ENCODE measurements at regions not wholly inside any gene's neighbourhood (a gene's known extent, or its start where the extent isn't known, plus 50 kb on each side); places are given as distances from the start of the nearest gene placed in this dataset.

DNA sequence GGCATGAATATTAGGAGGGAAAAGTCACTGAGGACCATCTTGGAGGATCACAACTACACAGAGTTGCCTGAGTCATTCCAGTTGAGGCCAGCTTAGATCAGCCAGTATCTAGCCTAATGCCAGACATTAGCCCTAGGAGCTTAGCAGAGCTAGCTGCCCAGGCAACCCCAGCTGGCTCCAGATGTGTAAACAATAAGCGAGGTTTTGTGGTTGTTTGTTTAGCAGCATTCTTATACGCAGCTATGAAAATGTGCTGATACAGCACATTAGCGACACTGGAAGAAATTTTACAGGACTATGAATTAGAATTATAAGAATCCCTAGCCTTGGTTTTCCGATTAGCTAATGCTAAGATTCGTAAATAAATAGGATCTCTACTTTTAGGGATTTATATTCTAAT, 59.3 kb downstream of the BTBD3 start:
- H3K27ac Mint-ChIP-seq = no peak overlapping the region

DNA sequence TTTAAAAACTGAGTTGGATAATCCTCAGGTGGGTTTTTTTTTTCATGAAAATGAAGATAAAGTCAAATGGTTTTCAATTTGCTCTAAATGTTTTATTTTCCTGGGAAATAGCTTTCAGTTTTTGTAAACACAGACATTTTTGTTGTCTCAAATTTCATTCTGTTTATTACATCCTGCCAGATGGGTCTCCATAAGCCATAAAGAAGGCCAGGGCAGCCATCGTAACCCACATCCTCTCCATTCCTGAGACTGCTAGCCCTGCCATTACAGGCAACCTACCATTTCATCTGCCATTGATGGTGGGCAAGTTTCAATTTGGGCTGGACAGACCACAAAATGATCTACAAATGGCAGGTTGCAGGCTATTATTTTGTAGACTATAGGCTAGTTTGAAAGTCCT, 60.8 kb downstream of the BTBD3 start:
- CTCF ChIA-PET = no interaction called here
- no peak for DNase-seq
- H3K9me3 Mint-ChIP-seq = peaks cover 5% of the 10 kb centered on the region

More for the DNA sequence above, 59.3 kb downstream of the BTBD3 start:
- intact Hi-C loops (cut with micrococcal nuclease) = no loop called here
- CTCF ChIA-PET = no interaction called here
- no peak overlapping the region for H3K4me3 Mint-ChIP-seq
- H3K9me3 Mint-ChIP-seq = peaks cover 7% of the 10 kb centered on the region
- H3K4me1 Mint-ChIP-seq (ENCODE audit: low read depth) = no peaks in the 10 kb centered on the region
- POLR2A ChIA-PET = no interaction called here
- H3K36me3 Mint-ChIP-seq = no peaks in the 10 kb centered on the region
- no peaks in the 10 kb centered on the region for H3K27me3 Mint-ChIP-seq
- DNase-seq = no peak

DNA sequence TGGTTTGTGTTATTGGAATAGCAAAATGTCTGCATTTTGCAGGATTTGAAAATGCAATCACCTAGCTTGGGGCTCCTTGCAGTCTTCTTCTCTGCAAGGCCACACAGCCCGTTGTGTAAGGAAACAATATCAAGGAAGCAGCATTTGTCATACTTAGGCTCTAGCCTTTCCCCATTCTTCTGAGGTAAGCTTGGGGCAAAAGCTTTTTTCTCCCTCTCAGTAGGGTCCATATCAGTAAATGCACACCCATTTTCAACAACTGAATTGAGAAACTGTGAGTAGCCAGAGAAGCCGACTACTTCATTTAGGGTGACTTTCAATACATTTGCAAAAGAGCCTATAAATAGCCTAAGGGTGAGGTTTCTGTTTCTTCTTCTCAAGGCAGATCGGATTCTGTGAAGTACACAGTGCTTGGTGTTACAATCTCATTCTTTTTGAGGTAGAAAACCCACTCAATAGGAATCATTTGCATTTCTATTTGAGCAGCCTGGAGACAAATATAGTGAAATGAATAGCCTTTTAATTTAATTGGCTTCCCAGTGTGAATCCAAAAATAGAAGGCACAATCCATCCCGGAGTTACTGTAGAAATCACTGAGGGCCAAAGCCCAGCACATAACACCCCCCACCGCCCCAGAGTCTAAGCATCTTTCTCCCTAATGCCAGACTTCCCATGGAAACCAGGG, 61.8 kb downstream of the BTBD3 start:
- POLR2A ChIA-PET = no interaction called here
- intact Hi-C loops (cut with micrococcal nuclease) = no loop called here

More for the DNA sequence above, 60.8 kb downstream of the BTBD3 start:
- intact Hi-C loops (cut with micrococcal nuclease) = no loop called here
- Mint-ChIP-seq H3K27ac (no peak overlapping the region), H3K4me3 (no peak overlapping the region), H3K36me3 (no peaks in the 10 kb centered on the region), H3K27me3 (no peaks in the 10 kb centered on the region), H3K4me1 (ENCODE audit: low read depth) (no peaks in the 10 kb centered on the region)
- POLR2A ChIA-PET = no interaction called here

DNA sequence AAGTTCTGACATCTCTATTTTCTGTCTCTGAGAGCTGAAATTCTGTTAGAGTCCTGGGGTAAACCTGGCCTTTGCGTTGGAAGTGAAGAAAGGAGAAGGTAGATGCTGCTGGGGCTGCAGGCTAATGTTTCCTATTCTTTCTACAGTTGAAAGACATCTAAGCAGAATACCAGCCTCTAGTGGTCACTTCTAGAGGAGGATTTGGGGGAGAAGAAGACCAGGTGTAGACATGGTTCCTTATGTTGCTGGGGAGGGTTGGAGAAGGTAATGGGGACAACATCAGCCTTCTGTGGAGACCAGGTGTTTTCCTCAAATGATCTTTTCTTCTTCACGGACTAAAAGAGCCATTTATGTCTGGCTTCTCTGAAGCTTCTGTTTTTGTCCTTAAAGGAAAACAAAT, 62.6 kb downstream of the BTBD3 start:
- ChIA-PET CTCF (interaction anchor here (0.6 kb wide), 1 partner anchor 284 kb away, joined by 3 read pairs; no protein-coding TSS in a partner anchor), POLR2A (no interaction called here)
- H3K4me1 Mint-ChIP-seq (ENCODE audit: low read depth) = no peaks in the 10 kb centered on the region
- no peaks in the 10 kb centered on the region for H3K27me3 Mint-ChIP-seq
- intact Hi-C loops (cut with micrococcal nuclease) = no loop called here
- no peaks in the 10 kb centered on the region for H3K36me3 Mint-ChIP-seq
- H3K4me3 Mint-ChIP-seq = no peak overlapping the region
- peaks cover 2% of the 10 kb centered on the region for H3K9me3 Mint-ChIP-seq
- DNase-seq = no peak
- H3K27ac Mint-ChIP-seq = no peak overlapping the region

More for the DNA sequence above, 61.8 kb downstream of the BTBD3 start:
- CTCF ChIA-PET = no interaction called here
- no peaks in the 10 kb centered on the region for H3K36me3 Mint-ChIP-seq
- DNase-seq = no peak
- H3K27me3 Mint-ChIP-seq = no peaks in the 10 kb centered on the region
- H3K4me1 Mint-ChIP-seq (ENCODE audit: low read depth) = no peaks in the 10 kb centered on the region
- H3K4me3 Mint-ChIP-seq = no peak overlapping the region
- H3K27ac Mint-ChIP-seq = no peak overlapping the region
- H3K9me3 Mint-ChIP-seq = peaks cover 2% of the 10 kb centered on the region

DNA sequence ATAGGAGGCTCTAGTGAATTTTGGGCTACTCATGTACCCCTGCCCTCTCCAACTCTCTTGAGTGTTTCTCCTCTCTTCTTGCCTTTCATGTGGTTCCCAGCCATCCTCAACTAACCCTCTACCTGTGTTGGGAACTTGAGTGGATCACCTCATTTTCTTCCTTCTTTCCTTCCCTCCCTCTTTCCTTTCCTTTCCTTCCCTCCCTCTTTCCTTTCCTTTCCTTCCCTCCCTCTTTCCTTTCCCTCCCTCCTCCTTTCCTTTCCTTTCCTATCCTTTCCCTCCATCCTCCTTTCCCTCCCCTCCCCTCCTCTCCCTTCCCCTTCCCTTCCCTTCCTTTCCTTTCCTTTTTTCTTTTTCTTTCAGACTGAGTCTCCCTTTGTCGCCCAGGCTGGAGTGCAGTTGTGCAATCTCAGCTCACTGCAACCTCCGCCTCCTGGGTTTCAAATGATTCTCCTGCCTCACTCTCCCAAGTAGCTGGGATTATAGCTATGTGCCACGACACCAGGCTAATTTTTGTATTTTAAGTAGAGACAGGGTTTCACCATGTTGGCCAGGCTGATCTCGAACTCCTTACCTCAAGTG, 63.8 kb downstream of the BTBD3 start:
- H3K4me1 Mint-ChIP-seq (ENCODE audit: low read depth) = no peaks in the 10 kb centered on the region
- peaks cover 2% of the 10 kb centered on the region for H3K9me3 Mint-ChIP-seq
- ChIA-PET CTCF (interaction anchor here (0.9 kb wide), 1 partner anchor 694 kb away, joined by 3 read pairs; no protein-coding TSS in a partner anchor), POLR2A (no interaction called here)
- no peak overlapping the region for H3K27ac Mint-ChIP-seq
- DNase-seq = no peak
- H3K36me3 Mint-ChIP-seq = no peaks in the 10 kb centered on the region
- intact Hi-C loops (cut with micrococcal nuclease) = no loop called here
- H3K27me3 Mint-ChIP-seq = no peaks in the 10 kb centered on the region
- no peak overlapping the region for H3K4me3 Mint-ChIP-seq

DNA sequence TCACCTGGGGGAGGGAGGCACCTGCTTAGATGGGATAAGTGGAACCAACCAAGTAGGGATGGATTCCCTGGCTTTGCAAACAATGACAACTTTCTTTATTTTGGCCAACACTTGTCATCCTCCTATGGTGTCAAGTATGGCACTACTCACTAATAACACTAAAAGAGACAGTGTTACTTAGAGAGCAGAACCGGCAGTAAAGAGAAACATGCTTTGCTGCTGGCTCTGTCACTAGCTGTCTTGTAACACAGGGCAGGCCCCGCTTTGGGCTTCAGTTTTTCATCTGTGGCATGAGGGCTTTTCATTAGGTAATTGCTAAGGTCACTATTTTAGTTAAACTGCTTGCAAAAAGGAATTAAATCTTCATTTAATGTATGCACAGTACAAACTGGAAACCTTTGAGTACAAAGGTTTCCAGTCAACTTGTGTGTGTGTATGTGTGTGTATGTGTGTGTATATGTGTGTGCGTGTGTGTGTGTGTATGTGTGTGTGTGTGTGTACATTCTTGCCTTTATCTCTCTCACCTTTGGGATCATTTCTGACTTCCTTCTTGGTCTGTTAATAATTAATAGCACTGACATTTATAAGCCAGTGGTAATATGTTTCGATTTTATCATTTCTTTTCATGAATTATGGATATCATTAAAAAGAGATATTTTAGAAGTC, 64.7 kb downstream of the BTBD3 start:
- Mint-ChIP-seq H3K27me3 (no peaks in the 10 kb centered on the region), H3K27ac (no peak overlapping the region), H3K4me3 (no peak overlapping the region), H3K36me3 (no peaks in the 10 kb centered on the region), H3K9me3 (peaks cover 2% of the 10 kb centered on the region), H3K4me1 (ENCODE audit: low read depth) (no peaks in the 10 kb centered on the region)
- intact Hi-C loops (cut with micrococcal nuclease) = no loop called here
- CTCF ChIA-PET = no interaction called here
- DNase-seq = no peak
- POLR2A ChIA-PET = no interaction called here

DNA sequence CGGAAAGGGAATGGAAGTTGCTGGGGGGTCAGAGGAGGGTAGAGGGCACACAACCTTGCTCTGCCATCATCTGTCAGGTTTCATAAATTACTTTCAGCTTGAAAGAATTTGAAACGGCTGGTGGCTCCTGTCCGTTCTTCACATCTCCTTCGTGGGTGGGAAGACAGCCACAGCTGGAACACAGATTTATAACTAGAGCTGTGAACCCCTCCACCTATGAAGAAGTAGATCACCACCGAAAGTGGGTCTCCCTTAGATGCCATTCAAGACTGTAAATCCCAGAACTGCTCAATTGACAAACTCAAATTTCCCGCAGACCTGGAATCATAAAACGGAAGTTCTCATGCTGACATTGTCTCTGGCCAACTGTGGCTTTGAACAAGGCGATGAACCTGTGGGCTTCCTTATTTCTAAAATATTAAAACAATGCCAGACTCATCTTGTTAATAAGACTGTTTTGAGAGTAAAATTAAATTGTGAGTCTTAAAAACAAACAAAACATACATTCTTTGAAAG, 65.3 kb downstream of the BTBD3 start:
- CTCF ChIA-PET = no interaction called here
- H3K4me3 Mint-ChIP-seq = no peak overlapping the region
- DNase-seq = no peak
- no peaks in the 10 kb centered on the region for H3K36me3 Mint-ChIP-seq
- no peak overlapping the region for H3K27ac Mint-ChIP-seq
- intact Hi-C loops (cut with micrococcal nuclease) = no loop called here
- peaks cover 5% of the 10 kb centered on the region for H3K9me3 Mint-ChIP-seq
- POLR2A ChIA-PET = no interaction called here
- H3K27me3 Mint-ChIP-seq = no peaks in the 10 kb centered on the region
- H3K4me1 Mint-ChIP-seq (ENCODE audit: low read depth) = no peaks in the 10 kb centered on the region

DNA sequence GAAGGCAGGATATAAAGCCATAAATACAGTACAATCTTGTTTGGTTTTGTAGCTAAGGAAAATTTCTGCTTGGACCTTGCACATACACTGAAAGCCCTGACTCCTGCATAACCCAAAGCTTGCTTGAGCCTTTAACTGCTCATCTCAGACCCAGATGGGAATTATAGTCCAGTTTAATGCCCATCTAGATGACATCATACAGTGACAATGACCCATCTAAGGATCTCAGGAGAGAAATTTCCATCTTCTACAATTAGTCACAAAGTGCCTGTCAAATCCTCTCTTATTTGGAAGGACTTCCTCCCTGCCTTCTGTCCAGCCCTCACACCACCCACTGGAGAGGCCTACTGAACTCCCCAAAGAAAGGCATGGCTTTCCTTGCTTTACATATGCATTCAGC, 69.3 kb downstream of the BTBD3 start:
- ChIA-PET POLR2A (no interaction called here), CTCF (no interaction called here)
- no peaks in the 10 kb centered on the region for H3K36me3 Mint-ChIP-seq
- intact Hi-C loops (cut with micrococcal nuclease) = no loop called here
- no peak for DNase-seq
- H3K27me3 Mint-ChIP-seq = no peaks in the 10 kb centered on the region
- H3K9me3 Mint-ChIP-seq = peaks cover 6% of the 10 kb centered on the region
- H3K27ac Mint-ChIP-seq = no peak overlapping the region
- H3K4me1 Mint-ChIP-seq (ENCODE audit: low read depth) = no peaks in the 10 kb centered on the region
- no peak overlapping the region for H3K4me3 Mint-ChIP-seq

DNA sequence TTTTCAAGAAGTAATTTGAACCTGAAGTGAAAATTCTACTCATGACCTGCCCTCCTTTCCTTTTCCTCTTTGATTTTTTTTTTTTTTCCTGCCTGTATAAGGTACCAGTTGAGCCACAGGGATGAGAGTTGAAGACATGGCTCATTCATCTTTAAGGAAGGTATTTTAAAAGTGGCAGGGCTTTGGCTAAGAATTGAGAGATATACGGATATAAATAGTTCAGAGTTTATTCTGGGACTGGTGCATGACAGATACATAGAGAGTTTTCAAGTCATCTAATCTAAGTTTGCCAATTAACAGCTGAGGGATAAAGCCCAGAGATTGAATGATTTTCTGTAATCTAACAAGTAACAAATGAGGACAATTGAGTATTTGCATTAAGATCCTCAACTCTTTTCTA, 69.8 kb downstream of the BTBD3 start:
- no peak overlapping the region for H3K27ac Mint-ChIP-seq
- no peak for DNase-seq
- H3K27me3 Mint-ChIP-seq = no peaks in the 10 kb centered on the region
- peaks cover 6% of the 10 kb centered on the region for H3K9me3 Mint-ChIP-seq
- H3K36me3 Mint-ChIP-seq = no peaks in the 10 kb centered on the region
- POLR2A ChIA-PET = no interaction called here
- intact Hi-C loops (cut with micrococcal nuclease) = no loop called here
- H3K4me1 Mint-ChIP-seq (ENCODE audit: low read depth) = no peaks in the 10 kb centered on the region
- H3K4me3 Mint-ChIP-seq = no peak overlapping the region
- CTCF ChIA-PET = no interaction called here

DNA sequence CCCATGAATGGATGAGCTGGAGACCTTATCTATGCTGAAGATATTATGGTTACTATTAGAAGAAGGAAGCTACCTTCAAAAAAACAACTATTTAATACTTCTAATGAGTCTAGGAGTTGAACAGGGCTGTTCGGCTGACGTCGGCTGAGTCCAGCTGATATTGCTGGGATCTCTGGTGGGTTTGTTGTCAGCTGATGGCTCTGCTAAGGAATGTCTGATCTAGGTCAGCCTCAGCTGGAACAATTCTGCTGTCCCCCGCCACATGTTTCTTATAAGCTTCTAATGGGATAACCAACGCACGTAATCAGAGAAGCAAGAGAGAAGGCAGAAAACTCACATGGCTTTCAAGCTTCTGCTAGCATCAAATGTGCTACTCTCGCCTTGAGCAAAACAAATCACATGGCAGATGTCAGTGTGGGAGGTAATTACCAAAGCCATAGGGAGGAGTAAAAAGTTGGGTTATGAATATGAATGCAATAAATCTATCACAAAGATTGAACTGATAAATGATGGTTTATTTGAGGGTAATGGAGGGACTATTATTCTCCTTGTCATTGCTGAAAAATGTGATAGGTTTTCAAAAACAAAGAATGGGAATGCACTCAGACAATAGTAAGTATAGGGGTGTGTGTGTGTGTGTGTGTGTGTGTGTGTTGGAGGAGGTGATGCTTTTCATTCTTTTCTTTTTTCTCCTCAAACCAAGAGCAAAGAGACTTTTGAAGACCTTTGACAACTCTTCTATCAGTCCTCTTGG, 71.5 kb downstream of the BTBD3 start:
- Mint-ChIP-seq H3K4me3 (no peak overlapping the region), H3K27ac (no peak overlapping the region), H3K9me3 (peaks cover 6% of the 10 kb centered on the region), H3K27me3 (no peaks in the 10 kb centered on the region), H3K36me3 (no peaks in the 10 kb centered on the region), H3K4me1 (ENCODE audit: low read depth) (no peaks in the 10 kb centered on the region)
- POLR2A ChIA-PET = no interaction called here
- intact Hi-C loops (cut with micrococcal nuclease) = no loop called here
- CTCF ChIA-PET = no interaction called here
- DNase-seq = no peak

DNA sequence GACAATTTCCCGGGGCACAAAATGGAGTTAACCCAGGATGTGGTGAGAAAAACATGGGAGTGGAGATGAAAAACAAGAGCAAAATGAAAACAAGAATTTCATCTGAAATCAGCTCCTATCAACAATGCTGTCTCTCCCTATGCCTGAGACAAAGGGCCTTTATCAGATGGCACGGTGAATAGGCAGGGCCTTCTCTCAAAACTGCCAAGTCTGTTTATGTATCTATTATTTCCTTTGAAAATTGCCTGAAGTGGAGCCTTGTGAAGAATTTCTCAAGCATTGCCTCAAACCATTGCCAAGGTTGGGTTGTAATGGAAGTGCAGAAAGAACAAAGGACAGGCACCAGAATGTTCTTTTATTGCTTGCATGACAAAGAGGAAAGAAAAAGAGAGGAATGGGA, 74.7 kb downstream of the BTBD3 start:
- intact Hi-C loops (cut with micrococcal nuclease) = no loop called here
- Mint-ChIP-seq H3K27me3 (no peaks in the 10 kb centered on the region), H3K4me1 (ENCODE audit: low read depth) (no peaks in the 10 kb centered on the region), H3K36me3 (no peaks in the 10 kb centered on the region), H3K9me3 (peaks cover 6% of the 10 kb centered on the region), H3K4me3 (no peak overlapping the region), H3K27ac (no peak overlapping the region)
- POLR2A ChIA-PET = no interaction called here
- no peak for DNase-seq
- CTCF ChIA-PET = no interaction called here

DNA sequence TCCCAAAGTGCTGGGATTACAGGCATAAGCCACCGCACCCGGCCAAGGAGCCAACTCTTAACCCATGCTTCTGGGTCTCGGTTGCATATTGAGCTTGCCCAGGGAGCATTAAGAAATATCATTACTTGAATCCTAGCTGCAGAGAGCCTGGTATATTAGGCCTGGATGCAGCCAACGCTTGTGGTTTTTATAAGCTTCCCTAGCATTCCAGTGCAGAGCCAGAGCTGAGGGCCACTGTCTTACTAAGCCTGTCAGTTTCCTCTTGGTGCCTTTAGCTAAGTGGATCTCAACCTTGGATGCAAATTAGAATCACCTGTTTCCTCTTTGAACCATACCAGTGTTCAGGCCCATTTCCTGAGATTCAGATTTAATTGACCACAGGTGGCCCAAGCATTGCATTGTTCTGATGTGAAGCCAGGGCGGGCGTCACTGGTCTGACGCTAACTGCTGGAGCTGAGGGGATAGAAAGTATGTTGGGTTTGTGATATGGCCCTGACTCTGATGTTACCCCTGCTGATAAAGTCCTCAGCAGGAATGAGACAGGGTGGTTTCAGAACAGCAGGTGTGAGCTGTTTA, 76.3 kb downstream of the BTBD3 start:
- ChIA-PET CTCF (no interaction called here), POLR2A (no interaction called here)
- Mint-ChIP-seq H3K4me3 (no peak overlapping the region), H3K27ac (no peak overlapping the region), H3K27me3 (no peaks in the 10 kb centered on the region), H3K4me1 (ENCODE audit: low read depth) (no peaks in the 10 kb centered on the region), H3K36me3 (no peaks in the 10 kb centered on the region), H3K9me3 (peaks cover 3% of the 10 kb centered on the region)
- intact Hi-C loops (cut with micrococcal nuclease) = no loop called here
- no peak for DNase-seq

All from activated CD4-positive, alpha-beta memory T cell treated with anti-CD3 and anti-CD28 coated beads for 36 hours (primary cell).